NCI-H1417 (cell line): ENCODE measurements at regions not wholly inside any gene's neighbourhood (a gene's known extent, or its start where the extent isn't known, plus 50 kb on each side); places are given as distances from the start of the nearest gene placed in this dataset.

Experiments used
- DNase-seq, 3 experiments: peaks; one replicate each; lab custom pipeline; 2025; lab: John Stamatoyannopoulos, UW

GRCh38 chr14:86525673-86526072 lies 995.7 kb downstream of the FLRT2 start:
- no peak for DNase-seq

DNA sequence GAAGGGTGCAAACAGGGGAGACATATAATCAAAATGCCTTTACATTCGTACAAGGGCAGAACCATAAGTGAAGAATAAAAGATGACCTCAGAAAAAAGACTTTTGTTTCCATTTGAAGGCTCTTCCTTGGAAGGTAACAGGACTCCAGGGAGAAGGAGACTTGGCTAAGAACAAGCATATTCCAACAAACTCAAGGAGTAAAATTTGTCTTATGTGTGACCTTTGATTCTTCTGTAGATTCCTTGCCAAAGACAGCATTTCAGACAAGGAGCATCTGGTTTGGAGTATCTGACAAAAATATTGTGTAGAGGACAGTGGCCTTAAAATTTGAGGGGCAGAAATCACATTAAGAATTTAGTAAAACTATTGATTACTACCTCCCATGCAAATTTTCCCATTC lies 991.9 kb downstream of the FLRT2 start:
- DNase-seq = no peak

GRCh38 chr14:86521031-86521730 lies 991.2 kb downstream of the FLRT2 start:
- peak in 2 of 3 experiments; percentile 18 to 63 for DNase-seq

DNA sequence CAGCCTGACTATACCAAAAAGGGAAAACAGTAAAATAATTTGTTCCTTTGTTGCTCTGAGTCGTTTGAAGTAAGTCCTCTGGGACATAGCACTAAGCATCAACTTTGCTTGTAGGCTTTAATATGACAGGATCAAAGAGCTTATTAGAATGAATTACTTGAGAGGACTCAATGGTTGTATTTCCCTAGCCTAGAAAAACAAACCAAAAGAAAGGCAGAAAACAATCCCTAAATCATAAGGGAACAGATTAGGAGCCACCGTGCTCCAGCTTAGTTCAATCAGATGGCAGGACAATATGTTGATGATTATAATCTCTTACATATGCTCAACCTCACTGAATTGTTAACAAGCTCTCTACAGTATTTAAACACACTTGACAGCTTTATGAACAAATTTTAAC lies 988.4 kb downstream of the FLRT2 start:
- DNase-seq = no peak

DNA sequence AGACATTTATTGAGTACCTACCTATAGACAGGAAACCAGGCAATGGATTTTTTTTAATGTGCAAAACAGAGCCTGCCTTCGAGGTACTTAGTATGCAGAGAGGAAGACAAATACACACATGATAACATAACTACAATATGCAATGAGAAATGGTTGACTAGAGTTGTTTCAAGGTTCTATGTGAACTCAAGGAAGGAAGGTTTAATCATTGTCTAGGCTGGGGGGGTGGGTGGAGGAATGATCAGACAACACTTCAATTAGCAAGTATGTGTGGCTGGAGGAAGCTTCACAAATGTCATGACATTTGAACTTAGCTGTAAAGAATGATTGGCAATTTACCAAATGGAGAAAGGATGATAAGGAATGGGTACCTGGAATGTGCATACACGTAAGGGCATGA lies 985.3 kb downstream of the FLRT2 start:
- DNase-seq = no peak

DNA sequence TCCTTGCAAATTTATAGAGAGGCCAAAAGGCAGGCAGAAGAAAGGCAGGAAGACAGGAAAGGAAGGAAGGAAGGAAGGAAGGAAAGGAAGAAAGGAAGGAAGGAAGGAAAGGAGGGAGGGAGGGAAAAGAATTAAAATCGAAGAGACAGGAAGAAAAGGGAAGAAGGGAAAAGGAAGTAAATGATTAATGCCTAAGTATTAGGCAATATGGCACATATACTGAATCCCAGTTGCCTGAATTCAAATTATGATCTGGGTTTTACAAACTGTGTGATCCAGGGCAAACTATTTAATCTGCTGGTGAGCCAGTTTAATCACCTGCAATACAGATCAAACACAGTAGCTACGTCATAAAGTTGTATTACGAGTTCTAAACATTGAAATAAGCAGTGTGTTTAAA lies 983.6 kb downstream of the FLRT2 start:
- DNase-seq = peak in 1 of 3 experiments; percentile 17

- no peak for DNase-seq
Observed at GRCh38 chr14:86513056-86513455, 983.1 kb downstream of the FLRT2 start.

DNA sequence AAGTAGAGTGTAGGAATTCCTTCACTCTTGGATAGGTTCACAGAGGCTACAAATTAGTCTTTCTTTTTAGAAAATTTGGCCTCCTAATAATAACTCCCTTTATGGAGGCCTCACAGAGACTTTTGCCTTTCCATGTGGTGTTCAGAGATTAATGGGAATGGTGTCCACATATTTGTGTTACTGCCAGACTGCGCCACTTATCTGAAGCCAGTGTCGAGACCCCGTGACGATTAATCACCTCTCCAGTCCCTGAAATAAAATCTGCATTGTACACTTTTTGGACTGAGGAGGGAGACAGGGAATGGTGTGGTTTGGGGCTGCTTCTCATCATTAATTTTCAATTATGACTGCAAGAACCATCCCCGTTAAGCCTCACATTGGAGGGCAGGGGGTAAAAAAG lies 980.5 kb downstream of the FLRT2 start:
- no peak for DNase-seq

DNA sequence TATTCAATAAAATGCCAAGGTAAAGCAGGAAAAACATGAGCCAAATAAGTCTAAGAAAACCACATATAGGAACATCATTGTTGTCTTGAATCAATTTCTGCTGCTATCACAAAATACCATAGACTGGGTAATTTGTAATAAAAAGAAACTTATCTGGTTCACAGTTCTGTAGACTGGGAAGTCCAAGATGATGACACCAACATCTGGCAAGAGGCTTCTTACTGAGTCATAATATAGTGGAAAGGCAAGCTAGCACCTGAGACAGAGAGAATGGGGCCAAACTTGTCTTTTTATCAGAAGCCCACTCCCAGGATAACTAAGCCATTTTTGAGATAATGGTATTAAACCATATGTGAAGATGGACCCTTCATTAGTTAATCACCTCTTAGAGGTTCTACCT lies 975.9 kb downstream of the FLRT2 start:
- no peak for DNase-seq

- no peak for DNase-seq
Observed at GRCh38 chr14:86501611-86502010, 971.7 kb downstream of the FLRT2 start.

- peak in 2 of 3 experiments; percentile 46 to 88 for DNase-seq
Observed at GRCh38 chr14:86491743-86492142, 961.8 kb downstream of the FLRT2 start.

DNA sequence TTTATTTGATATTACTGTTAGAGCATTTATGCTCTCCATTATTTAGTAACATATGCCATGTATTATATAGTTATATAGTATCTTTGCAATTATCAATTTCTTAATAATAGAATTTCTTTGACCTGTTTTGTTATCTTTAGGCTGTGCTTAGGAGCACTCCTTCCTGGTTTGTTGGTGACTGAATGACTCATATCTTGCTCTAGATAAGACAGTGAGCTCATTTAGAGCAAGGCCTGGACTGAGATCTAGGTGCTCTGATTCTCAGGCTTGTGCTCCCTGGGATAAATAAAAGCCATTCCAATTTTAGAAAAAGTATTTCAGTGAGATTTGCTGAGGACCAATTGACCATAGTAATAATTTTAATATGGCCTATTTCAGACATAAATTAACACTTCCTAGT lies 951.2 kb downstream of the FLRT2 start:
- no peak for DNase-seq

DNA sequence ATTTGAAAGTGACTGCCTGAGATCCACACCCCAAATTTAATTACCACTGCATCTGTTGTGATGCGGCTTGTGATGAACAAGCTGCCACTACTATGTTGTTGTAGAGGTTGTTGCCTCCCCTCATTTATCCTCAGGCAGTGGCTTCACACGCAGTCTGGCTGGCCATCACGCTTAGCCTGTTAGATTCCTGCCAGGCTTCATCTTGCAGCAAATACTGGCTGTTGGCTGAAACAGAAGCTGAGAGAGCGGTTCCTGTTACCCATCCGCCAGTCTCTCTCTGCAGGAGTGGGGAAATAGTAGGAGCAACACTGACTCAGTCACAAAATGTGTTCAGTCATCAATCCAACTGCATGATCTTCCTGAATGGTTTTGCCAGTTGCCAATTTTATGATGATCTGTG lies 934.4 kb downstream of the FLRT2 start:
- no peak for DNase-seq

DNA sequence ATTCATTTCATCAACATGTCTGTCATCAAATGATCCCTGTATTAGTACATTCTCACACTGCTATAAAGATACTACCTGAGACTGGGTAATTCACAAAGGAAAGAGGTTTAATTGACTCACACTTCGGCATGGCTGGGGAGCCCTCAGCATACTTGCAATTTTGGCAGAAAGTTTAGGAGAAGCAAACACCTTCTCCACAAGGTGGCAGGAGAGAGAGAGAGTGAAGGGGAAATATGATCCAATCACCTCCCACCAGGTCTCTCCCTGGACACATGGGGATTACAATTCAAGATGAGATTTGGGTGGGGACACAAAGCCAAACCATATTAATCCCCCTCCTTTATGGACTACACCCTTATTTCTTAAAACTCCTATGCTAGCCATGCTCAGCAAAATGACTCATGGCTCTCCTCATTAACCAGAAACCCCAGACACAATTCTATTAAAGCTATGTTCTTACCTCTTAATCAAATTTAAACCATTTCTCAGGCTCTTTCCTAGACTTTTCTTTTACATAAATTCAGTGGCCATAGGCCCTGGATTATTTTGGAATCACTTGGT lies 932.3 kb downstream of the FLRT2 start:
- peak in 1 of 3 experiments; percentile 54 for DNase-seq

DNA sequence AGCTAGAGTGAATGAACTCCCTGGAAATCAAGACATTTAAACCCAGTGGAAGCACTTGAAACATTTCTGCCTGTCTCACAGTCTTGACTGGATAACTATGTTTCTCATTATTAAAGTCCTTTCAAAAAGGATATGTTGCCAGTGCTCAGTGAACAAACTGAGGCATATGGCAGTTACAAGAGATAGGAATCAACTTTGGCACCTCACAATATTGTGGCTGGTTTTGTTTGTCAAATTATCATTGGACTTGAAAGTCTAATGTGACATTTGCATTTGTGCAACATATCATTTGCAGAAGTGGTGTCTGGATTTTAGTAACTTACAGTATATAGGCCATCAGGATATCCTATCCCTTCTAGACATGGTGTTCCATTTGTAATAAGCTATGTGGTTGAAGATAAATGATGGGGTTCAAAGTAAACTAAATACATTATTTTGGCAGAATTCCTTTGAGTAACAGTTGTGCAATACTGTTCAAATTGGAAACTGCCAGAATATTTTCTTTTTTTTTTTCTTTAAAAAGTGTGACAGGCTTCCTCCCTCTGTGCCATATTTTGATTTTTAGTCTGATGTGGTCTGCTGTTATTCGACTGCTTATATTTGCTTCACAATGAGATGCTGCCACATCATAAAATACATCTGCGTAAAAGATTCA lies 927.7 kb downstream of the FLRT2 start:
- no peak for DNase-seq

- DNase-seq = no peak
Observed at GRCh38 chr14:86450085-86450484, 920.1 kb downstream of the FLRT2 start.

DNA sequence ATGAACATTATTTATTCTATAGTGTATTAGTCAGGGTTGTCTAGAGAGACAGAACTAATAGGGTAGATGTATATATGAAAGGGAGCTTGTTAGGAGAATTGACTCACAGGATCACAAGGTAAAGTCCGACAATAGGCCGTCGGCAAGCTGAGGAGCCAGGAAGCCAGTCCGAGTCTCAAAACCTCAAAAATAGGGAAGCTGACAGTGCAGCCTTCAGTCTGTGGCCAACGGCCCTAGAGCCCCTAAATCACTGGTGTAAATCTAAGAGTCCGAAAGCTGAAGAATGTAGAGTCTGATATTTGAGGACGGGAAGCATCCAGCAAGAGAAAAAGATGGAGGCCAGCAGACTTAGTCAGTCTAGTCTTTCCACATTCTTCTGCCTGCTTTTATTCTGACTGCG lies 912.2 kb downstream of the FLRT2 start:
- no peak for DNase-seq

DNA sequence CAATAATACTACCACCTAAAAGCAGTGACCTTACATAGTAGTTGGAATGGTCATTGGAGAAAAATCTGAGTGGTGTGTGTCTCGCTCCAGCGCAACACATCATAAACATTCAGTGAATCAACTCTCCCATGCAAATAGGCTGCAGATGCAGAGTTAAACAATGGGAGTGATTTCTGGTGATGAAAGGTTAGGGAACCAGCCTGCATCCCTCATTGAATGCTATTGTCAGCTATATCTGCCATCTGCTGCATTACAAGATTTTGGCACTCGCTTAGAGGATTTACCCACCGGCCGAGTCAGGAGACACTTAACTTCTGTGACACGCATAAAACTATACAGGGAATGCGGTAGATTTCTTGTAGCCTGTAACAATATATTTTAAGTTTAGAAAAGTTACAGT lies 900.9 kb downstream of the FLRT2 start:
- DNase-seq = peak in 2 of 3 experiments; percentile 27 to 29

DNA sequence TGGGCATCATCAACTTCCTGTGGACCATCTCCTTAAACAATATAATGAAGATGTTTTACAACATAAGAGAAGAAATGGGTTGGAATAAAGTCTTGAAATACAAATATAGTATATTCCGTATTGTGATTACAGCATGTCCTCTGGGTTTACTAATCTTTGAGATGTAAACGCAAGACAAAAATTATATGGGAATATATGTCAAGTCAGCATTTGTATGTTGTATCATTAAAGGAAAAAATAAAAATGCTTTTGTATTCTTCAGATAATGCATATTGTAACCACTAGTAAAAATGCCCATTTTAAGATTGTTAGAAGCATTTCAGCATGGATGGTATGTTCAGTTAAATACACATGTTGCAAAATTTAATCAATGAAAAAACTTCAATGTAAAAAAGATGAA lies 893.3 kb downstream of the FLRT2 start:
- DNase-seq = no peak

DNA sequence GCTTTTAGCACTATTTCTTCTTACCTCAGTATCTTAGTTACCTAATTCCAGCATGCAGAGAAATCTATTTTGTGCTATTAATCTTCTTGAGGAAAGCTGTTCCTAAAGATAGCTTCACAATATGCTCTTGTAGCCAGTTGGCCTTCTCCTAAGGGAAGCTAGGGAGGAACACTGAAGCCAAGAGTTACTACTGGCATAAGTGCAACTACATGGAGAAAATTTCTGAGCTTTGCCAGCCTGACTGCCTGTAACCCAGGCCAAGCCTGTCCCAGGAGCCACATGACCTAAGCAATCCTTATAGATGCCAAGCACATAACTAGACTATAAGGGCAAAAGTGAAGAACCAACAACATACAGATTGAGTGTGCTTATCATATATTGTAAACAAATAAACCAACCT lies 890.2 kb downstream of the FLRT2 start:
- DNase-seq = no peak

DNA sequence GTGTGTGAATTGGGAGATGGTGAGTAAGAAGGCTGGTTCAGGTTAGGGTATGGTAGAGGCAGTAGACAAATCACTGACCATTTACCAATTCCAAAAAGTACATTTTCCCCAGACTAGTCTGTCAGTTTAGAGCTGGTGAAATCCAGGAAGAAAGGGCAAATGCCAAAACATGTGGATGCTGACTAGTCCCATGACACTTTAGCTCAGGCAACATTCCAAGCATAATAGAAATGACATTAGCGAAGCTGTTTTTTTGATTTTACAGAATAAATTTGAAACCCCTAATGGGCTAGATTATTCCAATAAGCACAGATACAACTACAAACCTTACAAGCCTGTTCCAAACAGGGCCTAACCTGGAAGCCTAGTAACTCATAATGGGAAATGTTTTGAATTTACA lies 884.2 kb downstream of the FLRT2 start:
- DNase-seq = no peak

- DNase-seq = no peak
Observed at GRCh38 chr14:86404989-86405649, 875.2 kb downstream of the FLRT2 start.

DNA sequence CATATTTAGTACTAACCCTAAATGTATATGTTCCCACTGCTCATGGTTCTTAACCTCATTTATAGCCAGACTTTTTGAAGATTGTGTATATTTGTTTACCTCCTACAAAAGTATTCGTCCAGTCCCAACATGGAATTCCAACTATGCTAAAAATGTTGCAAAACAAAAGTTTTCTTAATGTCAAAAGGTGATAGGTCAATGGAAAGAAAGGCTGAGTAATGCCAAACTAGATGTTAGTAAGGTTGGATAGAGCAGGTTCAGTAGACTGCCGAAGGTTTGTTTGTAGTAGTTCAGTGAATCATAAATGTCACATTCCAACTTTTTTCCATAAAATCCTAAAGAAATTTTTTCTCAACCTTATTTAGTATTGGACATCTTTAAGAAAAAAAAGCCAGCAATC lies 874.5 kb downstream of the FLRT2 start:
- no peak for DNase-seq
